ENCODE measurements at regions not wholly inside any gene's neighbourhood (a gene's known extent, or its start where the extent isn't known, plus 50 kb on each side); places are given as distances from the start of the nearest gene placed in this dataset.
"Not testable (repeated sequence)": the region's sequence is repeated elsewhere in the genome, so short reads cannot be mapped to it uniquely, and the experiment has no call there.

GRCh38 chr5:37951946-37952721 lies 112.3 kb upstream of the GDNF start:
- DNase-seq, result no peak

DNA sequence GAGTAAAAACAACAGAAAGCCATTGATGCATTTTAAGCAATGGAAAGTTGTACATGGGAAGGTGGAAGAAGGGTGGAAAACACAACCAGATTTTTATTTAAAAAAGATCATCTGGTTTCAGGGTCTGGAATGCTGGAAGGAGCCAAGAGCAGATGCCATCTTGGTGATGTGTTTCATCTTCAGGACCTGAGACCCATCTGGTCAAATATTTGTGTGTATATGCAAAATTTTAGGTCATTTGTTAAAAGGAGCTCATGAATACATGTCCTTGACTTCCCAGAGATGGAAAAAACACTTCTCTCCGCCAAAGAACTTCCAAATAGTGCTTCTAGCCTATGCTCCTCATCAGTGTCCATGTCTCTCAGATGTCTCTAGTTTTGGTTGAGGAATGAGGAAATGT lies 110.6 kb upstream of the GDNF start:
- DNase-seq, result no peak

DNA sequence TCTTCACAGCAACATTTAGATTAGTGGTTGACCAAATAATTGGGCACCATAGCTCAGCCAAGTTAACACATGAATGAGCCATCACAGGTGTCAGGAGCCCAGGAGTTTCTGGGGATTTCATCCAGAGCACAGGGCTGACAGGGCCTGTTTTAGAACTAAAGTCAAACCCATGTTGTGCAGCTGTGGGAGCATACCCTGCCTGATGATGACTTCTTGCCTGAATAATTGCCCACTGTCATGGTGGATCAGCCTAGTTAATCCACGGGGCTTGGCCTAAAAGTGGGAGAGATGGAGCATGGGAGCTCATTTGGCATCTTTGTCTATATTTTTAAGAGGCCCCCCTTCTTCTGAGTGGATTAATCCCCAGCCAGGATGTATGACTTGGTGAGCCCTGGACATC lies 105.6 kb upstream of the GDNF start:
- no peak for DNase-seq

GRCh38 chr5:37943136-37943535 lies 103.3 kb upstream of the GDNF start:
- DNase-seq, result not testable (repeated sequence)

GRCh38 chr5:37940931-37941623 lies 101.2 kb upstream of the GDNF start:
- no peak for DNase-seq

DNA sequence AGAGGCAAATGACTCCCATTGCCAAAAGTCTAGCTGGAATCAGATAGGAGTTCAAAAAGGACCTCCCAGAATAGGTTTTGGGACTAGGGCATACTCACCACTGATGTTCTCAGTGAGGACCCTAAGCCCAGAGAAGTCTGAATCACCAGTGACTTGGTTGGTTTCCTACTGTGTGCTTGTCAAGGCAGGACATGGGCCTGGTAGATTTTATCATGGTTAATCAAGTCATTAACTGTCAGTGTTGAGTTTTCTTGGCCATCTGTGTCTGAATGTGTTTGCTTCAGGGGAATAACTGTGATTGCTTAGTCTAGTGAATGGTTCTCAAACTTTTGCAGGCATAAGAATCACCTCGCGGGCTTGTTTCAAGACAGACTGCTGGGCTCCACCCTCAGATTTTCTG lies 99.0 kb upstream of the GDNF start:
- DNase-seq, result no peak

DNA sequence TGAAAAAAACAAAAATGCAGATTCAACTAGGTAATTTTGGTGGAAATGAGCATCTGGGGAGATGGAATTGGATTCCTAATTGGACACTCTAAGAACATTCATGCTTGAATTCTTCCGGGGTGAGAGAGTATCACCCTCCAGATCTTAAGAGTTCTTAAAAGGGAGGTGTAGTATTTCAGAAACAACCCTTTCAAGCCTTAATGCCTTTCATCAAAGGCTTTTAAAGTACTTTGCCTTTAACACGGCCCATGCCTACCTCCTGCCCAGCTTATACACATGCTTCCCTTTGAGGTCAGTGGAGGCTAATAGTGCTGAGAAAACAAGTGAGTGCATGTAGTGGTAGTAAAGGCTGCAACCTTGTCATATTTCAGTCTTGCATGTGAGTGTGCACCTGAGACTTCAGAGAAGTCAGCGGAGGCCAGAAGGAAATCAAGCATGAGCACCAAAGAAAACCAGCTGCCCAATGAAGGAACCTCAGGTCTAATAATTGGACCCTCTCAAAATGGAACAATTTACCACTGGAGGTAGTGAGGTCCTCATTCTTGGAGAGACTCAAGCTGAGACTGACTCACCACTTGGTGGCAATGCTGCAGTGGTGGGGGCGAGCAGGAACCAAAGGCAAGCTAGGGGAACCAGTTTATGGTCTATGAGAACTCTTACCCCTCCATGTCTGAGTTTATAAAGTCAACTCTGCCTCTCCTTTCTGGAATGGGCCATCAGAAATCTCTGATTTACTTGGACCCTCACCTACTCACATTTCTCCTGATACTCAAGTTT lies 98.4 kb upstream of the GDNF start:
- no peak for DNase-seq

DNA sequence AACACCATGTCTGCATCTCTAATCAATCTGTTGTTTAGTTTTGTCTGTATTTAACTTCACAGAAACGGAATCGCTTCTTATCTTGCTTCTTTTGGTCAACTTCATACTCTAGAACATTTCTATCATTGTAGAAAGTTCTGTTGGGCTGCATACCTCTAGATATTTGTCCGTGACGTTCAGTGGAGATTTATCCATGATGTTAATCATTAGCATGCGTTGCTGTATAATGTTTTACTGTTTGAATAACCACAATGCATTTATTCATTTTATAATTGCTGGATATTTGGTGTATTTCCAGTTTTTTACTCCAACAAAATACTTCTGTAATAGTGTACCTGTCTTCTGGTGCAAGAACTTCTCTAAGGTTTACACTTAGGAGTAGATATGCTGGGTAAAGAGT lies 96.2 kb upstream of the GDNF start:
- DNase-seq, result no peak

GRCh38 chr5:37933576-37933975 lies 93.7 kb upstream of the GDNF start:
- no peak for DNase-seq

DNA sequence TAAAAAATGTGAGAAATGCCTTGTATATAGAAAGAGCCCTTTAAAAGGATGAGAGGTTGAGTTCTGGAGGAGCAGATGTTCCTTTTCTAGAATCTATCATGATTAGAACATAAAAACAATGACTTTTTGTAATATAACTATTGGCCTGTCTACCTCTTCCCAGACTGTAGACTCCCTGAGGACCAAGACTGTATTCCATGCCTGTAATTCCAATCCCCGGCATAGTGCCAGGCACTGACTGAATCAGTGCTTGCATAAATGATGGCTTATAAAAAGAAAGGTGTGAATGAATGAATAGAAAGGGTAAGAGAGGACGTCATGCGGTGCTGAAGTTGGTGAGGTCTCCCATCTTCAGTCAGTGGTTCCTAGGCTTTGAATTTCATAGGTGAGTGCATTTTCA lies 92.6 kb upstream of the GDNF start:
- DNase-seq, result no peak

- no peak for DNase-seq
Observed at GRCh38 chr5:37931541-37931940, 91.7 kb upstream of the GDNF start.

GRCh38 chr5:37930350-37930749 lies 90.5 kb upstream of the GDNF start:
- DNase-seq, result no peak

DNA sequence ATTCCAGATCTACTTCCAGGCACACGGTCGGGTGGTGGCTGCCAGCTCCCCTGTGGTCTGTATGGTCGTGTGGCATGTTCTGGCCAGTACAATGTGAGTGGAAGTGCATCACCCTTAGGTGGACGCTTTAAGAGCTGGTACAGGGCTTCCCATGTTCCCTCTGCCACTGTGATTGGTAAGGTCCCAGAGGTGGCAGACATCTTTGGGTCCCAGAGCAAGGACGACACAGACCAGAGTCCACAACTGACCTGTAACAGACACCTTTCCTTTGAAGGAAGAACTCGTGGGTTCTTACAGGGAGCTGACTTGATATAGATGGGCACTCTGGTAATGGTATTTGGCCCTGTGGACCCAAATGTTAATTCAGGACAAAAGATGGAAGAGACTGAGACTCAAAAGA lies 90.0 kb upstream of the GDNF start:
- DNase-seq, result no peak

- not testable (repeated sequence) for DNase-seq
Observed at GRCh38 chr5:37927753-37928152, 87.9 kb upstream of the GDNF start.

- DNase-seq, result no peak
Observed at GRCh38 chr5:37926732-37927131, 86.9 kb upstream of the GDNF start.

GRCh38 chr5:37921452-37921851 lies 81.6 kb upstream of the GDNF start:
- no peak for DNase-seq

DNA sequence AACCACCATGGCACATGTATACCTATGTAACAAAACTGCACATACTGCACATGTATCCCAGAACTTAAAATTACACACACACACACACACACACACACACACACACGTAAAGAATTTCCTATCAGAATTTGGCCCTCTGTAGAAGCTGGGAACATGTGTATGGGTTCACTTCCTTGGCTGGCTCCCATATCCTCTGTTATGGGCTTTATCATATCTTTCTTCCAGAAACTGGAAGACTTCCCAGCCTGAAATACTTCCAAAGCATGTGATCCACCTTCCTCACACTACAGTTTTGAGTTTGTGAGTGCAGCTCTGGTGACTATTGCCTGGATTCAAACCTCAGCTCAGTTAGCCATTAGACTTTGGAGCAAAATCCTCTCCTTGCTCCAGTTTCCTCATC lies 78.6 kb upstream of the GDNF start:
- no peak for DNase-seq

GRCh38 chr5:37916525-37916924 lies 76.7 kb upstream of the GDNF start:
- no peak for DNase-seq

DNA sequence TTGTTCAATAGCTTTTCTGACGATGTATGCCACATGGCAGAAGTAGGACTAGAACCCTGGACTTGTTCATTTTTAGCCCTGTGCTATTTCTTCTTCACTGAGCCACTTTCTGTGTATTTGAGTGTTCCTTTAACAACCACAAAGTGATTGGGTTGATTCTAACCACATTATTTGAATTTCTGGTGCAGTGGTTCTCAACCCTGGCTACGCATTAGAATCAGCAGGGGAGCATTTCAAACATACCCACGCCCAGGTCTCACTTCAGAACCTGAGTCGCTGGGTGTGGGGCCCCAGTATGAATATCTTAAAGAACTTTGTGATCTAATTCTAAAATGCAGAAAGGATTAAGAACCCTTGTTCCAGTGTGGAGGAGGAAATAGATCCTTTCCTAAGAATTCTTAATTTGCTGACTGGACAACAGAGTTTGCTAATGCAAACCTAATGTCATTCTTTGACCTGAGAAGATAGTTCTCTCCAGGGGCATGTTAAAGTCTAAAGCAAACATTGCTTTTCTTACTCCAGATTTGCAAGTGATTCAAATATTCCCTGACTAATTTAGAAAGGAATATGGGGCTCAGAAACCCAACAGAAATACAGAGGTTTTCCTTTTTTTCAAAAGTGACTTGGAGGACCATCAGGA lies 75.4 kb upstream of the GDNF start:
- DNase-seq, result no peak

DNA sequence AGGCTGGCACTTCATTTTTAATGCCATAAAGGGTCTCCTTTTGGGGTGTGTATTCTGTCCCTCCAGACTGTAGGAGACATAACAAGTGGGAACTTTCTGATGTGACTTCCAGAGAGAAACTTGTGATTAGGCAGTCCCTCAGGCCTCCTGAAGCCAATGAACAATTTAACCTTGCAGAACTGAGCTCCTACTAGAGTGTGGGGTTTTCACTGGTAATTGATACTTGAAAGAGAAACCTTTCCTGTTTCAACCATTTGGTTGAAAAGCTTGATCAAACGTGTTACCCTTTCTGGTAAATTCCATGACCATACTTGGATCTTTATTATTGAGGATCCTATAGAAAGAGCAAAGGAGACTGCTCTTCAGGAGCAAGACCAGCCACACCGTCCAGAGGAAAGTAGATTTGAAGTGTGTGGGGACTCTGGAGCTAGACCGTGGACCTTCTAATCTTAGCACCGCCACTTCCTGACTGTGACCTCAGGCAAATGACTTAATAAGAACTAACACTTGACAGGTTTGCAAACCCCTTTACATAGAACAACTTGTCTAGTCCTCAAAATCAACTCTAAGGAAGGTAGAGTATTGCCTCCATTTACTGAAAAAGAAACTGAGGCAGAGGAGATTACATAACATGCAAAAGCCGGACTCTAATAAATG lies 69.9 kb upstream of the GDNF start:
- DNase-seq, result not testable (repeated sequence)

GRCh38 chr5:37906416-37906815 lies 66.6 kb upstream of the GDNF start:
- DNase-seq, result no peak

DNA sequence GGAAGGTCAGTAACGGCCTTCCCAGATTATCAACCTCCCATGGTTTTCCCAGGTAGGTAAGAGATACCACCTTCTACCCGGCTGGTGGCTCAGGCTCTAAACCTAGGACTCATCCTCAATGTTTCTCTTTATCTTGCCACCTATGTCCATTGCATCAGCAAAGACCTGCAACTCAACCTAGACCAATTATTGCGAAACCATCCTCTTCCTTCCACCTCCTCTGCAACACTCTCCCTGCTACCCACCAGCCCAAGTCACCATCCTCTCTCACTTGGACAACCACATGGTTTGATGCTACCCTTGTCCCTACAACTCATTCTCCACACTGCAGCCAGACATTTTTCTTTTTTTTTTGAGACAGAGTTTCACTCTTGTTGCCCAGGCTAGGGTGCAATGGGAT lies 65.4 kb upstream of the GDNF start:
- DNase-seq, result no peak

DNA sequence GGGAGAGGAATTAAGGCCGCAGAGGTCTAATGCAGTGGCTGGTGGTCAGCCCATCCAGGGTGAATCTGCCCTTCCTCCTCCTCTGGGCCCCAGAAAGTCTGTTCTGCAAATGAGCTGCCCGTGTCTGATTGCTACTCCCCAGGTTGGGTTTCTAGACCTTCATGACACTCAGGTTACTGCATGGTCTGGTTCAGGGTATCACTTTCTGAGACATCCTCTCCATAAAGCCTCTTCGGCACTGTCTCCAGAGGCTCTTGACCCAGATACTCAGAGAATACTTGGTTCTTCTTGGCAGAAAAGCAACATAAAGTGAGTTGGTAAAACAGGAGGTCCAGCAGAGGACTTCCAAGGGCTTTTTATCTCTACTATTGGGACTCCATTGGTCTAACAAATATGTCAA lies 62.5 kb upstream of the GDNF start:
- no peak for DNase-seq
